ENCODE measurements at regions not wholly inside any gene's neighbourhood (a gene's known extent, or its start where the extent isn't known, plus 50 kb on each side); places are given as distances from the start of the nearest gene placed in this dataset.

- CTCF ChIA-PET: no interaction called here
- no peak overlapping the region for H3K4me2 ChIP-seq (ENCODE audit: insufficient read depth, low read length)
- no peak overlapping the region for H3K27ac ChIP-seq (ENCODE audit: insufficient read depth, low read depth, low read length)
- H3K9ac ChIP-seq (replicated peaks; ENCODE audit: extremely low read depth, insufficient read depth, low read length): no peak overlapping the region
- no peaks in the 10 kb centered on the region for H3K36me3 ChIP-seq (ENCODE audit: control insufficient read depth in 2 of 2, extremely low read depth in 1 of 2, insufficient read depth in 2 of 2, low read length in 2 of 2)
- no peak overlapping the region for H3K4me3 ChIP-seq (replicated peaks in 1 of 3; ENCODE audit: insufficient read depth in 1 of 3, low read depth in 1 of 3, low read length in 3 of 3)
- H3K9me3 ChIP-seq (replicated peaks; ENCODE audit: control insufficient read depth, insufficient read depth, low read length): no peaks in the 10 kb centered on the region
- no peaks in the 10 kb centered on the region for H3K9me1 ChIP-seq (replicated peaks; ENCODE audit: control insufficient read depth, extremely low read depth, insufficient read depth, low read length)
- DNase-seq (ENCODE audit: low read depth, low spot score) (no peak), FAIRE-seq (no peak)
- H3K4me1 ChIP-seq (ENCODE audit: control insufficient read depth, extremely low read depth, insufficient read depth, low read length): no peaks in the 10 kb centered on the region
- POLR2A ChIA-PET: no interaction called here
- intact Hi-C loops (cut with micrococcal nuclease): no loop called here
- no peaks in the 10 kb centered on the region for H3K27me3 ChIP-seq (ENCODE audit: control insufficient read depth in 2 of 2, insufficient read depth in 2 of 2, low read length in 2 of 2)
- dilution Hi-C loops (cut with MboI; ENCODE audit: extremely low pct_ligation_motif_present, low sequenced_read_pairs): no loop called here
- H2AFZ ChIP-seq (ENCODE audit: low read depth, low read length): no peak overlapping the region
- no TSS peak for BruUV-seq (replicated peaks)
- no peaks in the 10 kb centered on the region for H4K20me1 ChIP-seq (replicated peaks; ENCODE audit: control insufficient read depth, extremely low read depth, insufficient read depth, low read length)
- no peak for TF ChIP-seq MYC (IDR thresholded peaks at IDR 0.05; ENCODE audit: low read depth, low read length)
- no peaks in the 10 kb centered on the region for H3K79me2 ChIP-seq (ENCODE audit: control insufficient read depth, insufficient read depth, low read length)
Measured at GRCh38 chr2:235365743-235366142, 128.1 kb upstream of the AGAP1 start.

GRCh38 chr2:235366390-235366789 lies 127.5 kb upstream of the AGAP1 start:
- POLR2A ChIA-PET: no interaction called here
- Histone ChIP-seq H3K4me2 (ENCODE audit: insufficient read depth, low read length) (no peak overlapping the region), H3K9me3 (replicated peaks; ENCODE audit: control insufficient read depth, insufficient read depth, low read length) (no peaks in the 10 kb centered on the region), H3K79me2 (ENCODE audit: control insufficient read depth, insufficient read depth, low read length) (no peaks in the 10 kb centered on the region), H3K27ac (ENCODE audit: insufficient read depth, low read depth, low read length) (no peak overlapping the region), H3K9ac (replicated peaks; ENCODE audit: extremely low read depth, insufficient read depth, low read length) (no peak overlapping the region), H3K36me3 (ENCODE audit: control insufficient read depth in 2 of 2, extremely low read depth in 1 of 2, insufficient read depth in 2 of 2, low read length in 2 of 2) (no peaks in the 10 kb centered on the region), H2AFZ (ENCODE audit: low read depth, low read length) (no peak overlapping the region), H3K9me1 (replicated peaks; ENCODE audit: control insufficient read depth, extremely low read depth, insufficient read depth, low read length) (no peaks in the 10 kb centered on the region), H3K27me3 (ENCODE audit: control insufficient read depth in 2 of 2, insufficient read depth in 2 of 2, low read length in 2 of 2) (no peaks in the 10 kb centered on the region), H3K4me1 (ENCODE audit: control insufficient read depth, extremely low read depth, insufficient read depth, low read length) (no peaks in the 10 kb centered on the region), H4K20me1 (replicated peaks; ENCODE audit: control insufficient read depth, extremely low read depth, insufficient read depth, low read length) (no peaks in the 10 kb centered on the region), H3K4me3 (replicated peaks in 1 of 3; ENCODE audit: insufficient read depth in 1 of 3, low read depth in 1 of 3, low read length in 3 of 3) (no peak overlapping the region)
- no peak for DNase-seq (ENCODE audit: low read depth, low spot score)
- dilution Hi-C loops (cut with MboI; ENCODE audit: extremely low pct_ligation_motif_present, low sequenced_read_pairs) (no loop called here), intact Hi-C loops (cut with micrococcal nuclease) (no loop called here)
- TF ChIP-seq FOS (IDR thresholded peaks at IDR 0.05; ENCODE audit: borderline replicate concordance, insufficient read depth, low read length): no peak
- no peak for TF ChIP-seq CTCF (IDR thresholded peaks at IDR 0.05; ENCODE audit: extremely low read depth in 1 of 2, insufficient read depth in 1 of 2, low read depth in 1 of 2, low read length in 2 of 2)
- no peak for TF ChIP-seq POLR2A (IDR thresholded peaks at IDR 0.05; ENCODE audit: low read depth, low read length)
- FAIRE-seq: no peak
- CTCF ChIA-PET: no interaction called here
- BruUV-seq (replicated peaks): no TSS peak
